K562 (cell line): ENCODE measurements at regions not wholly inside any gene's neighbourhood (a gene's known extent, or its start where the extent isn't known, plus 50 kb on each side); places are given as distances from the start of the nearest gene placed in this dataset.

Source experiments
- BHLHE40 ChIP-seq: IDR thresholded peaks from 2 replicates; pipeline ENCODE4 v1.6.1; 2011; ENCODE audit warnings: low read length, improper control_type of control experiment
- BRD9 ChIP-seq: fragments of 450-650 bp; IDR thresholded peaks from 2 replicates; pipeline ENCODE4 v1.6.1; 2018; ENCODE audit warnings: low read depth; ENCODE audit not compliant: partially characterized antibody
- DMBX1 ChIP-seq: fragments of 250-450 bp; sonication (Bioruptor Pico); IDR thresholded peaks from 2 replicates; pipeline ENCODE4 v1.8.0; 2022; ENCODE audit warnings: inconsistent platforms, mild to moderate bottlenecking, moderate library complexity, borderline replicate concordance
- ILK ChIP-seq: fragments of 450-650 bp; IDR thresholded peaks from 2 replicates; pipeline ENCODE4 v1.6.1; 2016; ENCODE audit warnings: missing genetic modification characterization, low read depth, mild to moderate bottlenecking, missing compliant biosample characterization, moderate library complexity, borderline replicate concordance
- MTA3 ChIP-seq: fragments of 450-650 bp; formaldehyde crosslinking; IDR thresholded peaks from 2 replicates; pipeline ENCODE4 v1.6.1; 2017; ENCODE audit warnings: mild to moderate bottlenecking, borderline replicate concordance
- POLR2AphosphoS2 ChIP-seq: IDR thresholded peaks from 2 replicates; pipeline ENCODE4 v1.6.1; 2012; ENCODE audit warnings: low read length, improper control_type of control experiment
- PTBP1 ChIP-seq: fragments of 200-400 bp; formaldehyde crosslinking; IDR thresholded peaks from 2 replicates; pipeline ENCODE4 v1.6.1; 2017; ENCODE audit warnings: low read depth, low read length
- RBBP5 ChIP-seq: fragments of 200-600 bp; sonication (generic); IDR thresholded peaks from 2 replicates; pipeline ENCODE4 v1.6.1; 2012; ENCODE audit warnings: borderline replicate concordance, mild to moderate bottlenecking, low read length, control low read depth, inconsistent platforms; ENCODE audit not compliant: insufficient read depth, poor library complexity, severe bottlenecking
- SMAD3 ChIP-seq: fragments of 450-650 bp; formaldehyde crosslinking; conservative IDR thresholded peaks from 2 replicates; pipeline ENCODE4 v1.4.0; 2020; ENCODE audit warnings: mild to moderate bottlenecking
- TARDBP ChIP-seq: fragments of 450-650 bp; IDR thresholded peaks from 2 replicates; pipeline ENCODE4 v1.6.1; 2016
- ZNF165 ChIP-seq: fragments of 250-450 bp; sonication (Bioruptor Pico); IDR thresholded peaks from 2 replicates; pipeline ENCODE4 v1.4.0; 2020; ENCODE audit warnings: borderline replicate concordance
- ZNF444 ChIP-seq: fragments of 250-450 bp; sonication (Bioruptor Pico); IDR thresholded peaks from 2 replicates; pipeline ENCODE4 v1.4.0; 2020; ENCODE audit warnings: mild to moderate bottlenecking, moderate library complexity
- TF ChIP-seq, protein P1 (sequence below): fragments of 450-650 bp; IDR thresholded peaks from 2 replicates; pipeline ENCODE4 v1.6.1; 2016; ENCODE audit warnings: low read depth
- TF ChIP-seq, protein P2 (sequence below): sonication (generic); formaldehyde crosslinking; IDR thresholded peaks from 2 replicates; pipeline ENCODE4 v1.8.1; 2023; ENCODE audit warnings: mild to moderate bottlenecking, missing genetic modification reagents

DNA sequence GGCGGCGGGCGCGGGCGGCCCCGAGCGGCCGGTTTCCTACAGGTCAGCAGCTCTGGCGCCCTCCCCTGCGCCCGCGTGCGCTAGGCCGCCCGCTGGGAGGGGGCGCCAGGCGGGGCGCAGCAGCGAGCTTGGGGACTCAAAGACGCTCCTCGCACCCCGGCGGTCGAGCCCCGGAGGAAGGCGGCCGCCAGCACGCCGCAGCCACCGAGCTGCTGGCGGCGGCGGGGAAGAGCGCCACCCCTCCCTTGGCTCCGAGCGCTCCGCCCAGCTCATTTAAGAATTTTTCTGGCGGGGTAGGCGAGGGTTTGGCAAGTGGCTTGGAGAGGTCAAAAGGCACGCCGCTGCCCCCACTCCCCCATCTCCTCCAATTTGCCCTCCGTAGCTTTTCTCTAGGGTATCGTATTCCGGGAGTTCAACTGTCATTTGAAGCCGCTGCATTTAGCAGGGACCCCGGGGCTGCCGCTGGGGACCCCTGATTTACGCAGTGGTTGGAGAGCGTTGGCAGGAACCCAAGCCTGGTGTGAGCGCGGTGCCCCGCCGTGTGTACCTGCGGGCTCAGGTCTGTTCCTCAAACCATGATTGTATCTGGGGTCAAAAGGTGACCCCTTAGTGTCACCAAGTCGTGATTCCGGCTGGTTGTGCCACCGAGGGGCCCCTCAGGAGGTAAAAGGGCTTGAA lies 59.5 kb upstream of the GSE1 start (continued):
- TF ChIP-seq POLR2AphosphoS2 (peak; percentile 92), ZNF444 (CRISPR knock-in tag) (no peak), MTA3 (peak; percentile 81), ZNF165 (CRISPR knock-in tag) (no peak), BHLHE40 (peak; percentile 67), BRD9 (peak; percentile 83), DMBX1 (no peak; the same call in none of the 2 replicates), RBBP5 (peak; percentile 61), PTBP1 (0 out of 2 replicates have a peak, but pooled peaks have one; percentile 19), SMAD3 (0 out of 2 replicates have a peak, but pooled peaks have one; percentile 2), ILK (tag) (no peak), TARDBP (peak; percentile 68)
- TF ChIP-seq, protein P1, sequence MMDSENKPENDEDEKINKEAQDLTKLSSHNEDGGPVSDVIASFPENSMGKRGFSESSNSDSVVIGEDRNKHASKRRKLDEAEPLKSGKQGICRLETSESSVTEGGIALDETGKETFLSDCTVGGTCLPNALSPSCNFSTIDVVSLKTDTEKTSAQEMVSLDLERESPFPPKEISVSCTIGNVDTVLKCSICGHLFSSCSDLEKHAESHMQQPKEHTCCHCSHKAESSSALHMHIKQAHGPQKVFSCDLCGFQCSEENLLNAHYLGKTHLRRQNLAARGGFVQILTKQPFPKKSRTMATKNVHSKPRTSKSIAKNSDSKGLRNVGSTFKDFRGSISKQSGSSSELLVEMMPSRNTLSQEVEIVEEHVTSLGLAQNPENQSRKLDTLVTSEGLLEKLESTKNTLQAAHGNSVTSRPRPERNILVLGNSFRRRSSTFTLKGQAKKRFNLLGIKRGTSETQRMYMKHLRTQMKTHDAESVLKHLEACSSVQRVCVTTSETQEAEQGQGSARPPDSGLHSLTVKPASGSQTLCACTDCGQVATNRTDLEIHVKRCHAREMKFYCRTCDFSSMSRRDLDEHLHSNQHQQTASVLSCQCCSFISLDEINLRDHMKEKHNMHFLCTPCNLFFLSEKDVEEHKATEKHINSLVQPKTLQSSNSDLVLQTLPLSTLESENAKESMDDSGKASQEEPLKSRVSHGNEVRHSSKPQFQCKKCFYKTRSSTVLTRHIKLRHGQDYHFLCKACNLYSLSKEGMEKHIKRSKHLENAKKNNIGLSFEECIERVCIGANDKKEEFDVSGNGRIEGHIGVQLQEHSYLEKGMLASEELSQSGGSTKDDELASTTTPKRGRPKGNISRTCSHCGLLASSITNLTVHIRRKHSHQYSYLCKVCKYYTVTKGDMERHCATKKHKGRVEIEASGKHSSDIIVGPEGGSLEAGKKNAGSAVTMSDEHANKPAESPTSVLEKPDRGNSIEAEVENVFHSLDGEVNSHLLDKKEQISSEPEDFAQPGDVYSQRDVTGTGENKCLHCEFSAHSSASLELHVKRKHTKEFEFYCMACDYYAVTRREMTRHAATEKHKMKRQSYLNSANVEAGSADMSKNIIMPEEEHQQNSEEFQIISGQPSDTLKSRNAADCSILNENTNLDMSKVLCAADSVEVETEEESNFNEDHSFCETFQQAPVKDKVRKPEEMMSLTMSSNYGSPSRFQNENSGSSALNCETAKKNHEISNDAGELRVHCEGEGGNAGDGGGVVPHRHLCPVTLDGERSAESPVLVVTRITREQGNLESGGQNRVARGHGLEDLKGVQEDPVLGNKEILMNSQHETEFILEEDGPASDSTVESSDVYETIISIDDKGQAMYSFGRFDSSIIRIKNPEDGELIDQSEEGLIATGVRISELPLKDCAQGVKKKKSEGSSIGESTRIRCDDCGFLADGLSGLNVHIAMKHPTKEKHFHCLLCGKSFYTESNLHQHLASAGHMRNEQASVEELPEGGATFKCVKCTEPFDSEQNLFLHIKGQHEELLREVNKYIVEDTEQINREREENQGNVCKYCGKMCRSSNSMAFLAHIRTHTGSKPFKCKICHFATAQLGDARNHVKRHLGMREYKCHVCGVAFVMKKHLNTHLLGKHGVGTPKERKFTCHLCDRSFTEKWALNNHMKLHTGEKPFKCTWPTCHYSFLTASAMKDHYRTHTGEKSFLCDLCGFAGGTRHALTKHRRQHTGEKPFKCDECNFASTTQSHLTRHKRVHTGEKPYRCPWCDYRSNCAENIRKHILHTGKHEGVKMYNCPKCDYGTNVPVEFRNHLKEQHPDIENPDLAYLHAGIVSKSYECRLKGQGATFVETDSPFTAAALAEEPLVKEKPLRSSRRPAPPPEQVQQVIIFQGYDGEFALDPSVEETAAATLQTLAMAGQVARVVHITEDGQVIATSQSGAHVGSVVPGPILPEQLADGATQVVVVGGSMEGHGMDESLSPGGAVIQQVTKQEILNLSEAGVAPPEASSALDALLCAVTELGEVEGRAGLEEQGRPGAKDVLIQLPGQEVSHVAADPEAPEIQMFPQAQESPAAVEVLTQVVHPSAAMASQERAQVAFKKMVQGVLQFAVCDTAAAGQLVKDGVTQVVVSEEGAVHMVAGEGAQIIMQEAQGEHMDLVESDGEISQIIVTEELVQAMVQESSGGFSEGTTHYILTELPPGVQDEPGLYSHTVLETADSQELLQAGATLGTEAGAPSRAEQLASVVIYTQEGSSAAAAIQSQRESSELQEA: 0 out of 2 replicates have a peak, but pooled peaks have one; percentile 25
- TF ChIP-seq, protein P2, sequence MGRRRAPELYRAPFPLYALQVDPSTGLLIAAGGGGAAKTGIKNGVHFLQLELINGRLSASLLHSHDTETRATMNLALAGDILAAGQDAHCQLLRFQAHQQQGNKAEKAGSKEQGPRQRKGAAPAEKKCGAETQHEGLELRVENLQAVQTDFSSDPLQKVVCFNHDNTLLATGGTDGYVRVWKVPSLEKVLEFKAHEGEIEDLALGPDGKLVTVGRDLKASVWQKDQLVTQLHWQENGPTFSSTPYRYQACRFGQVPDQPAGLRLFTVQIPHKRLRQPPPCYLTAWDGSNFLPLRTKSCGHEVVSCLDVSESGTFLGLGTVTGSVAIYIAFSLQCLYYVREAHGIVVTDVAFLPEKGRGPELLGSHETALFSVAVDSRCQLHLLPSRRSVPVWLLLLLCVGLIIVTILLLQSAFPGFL (CRISPR knock-in tag): 0 out of 2 replicates have a peak, but pooled peaks have one; percentile 71
